GM12878 (cell line): ENCODE measurements at regions not wholly inside any gene's neighbourhood (a gene's known extent, or its start where the extent isn't known, plus 50 kb on each side); places are given as distances from the start of the nearest gene placed in this dataset.

ENCODE experiments used
- ATAC-seq: fragments of 200-7000 bp; cut with Tn5 transposase; 3 replicates; pipeline ENCODE4 v1.9.1; 2020; ENCODE audit warnings: mild to moderate bottlenecking, moderate library complexity
- BruUV-seq: library from RNA; stranded (reverse); fragments of 400-500 nt; replicated peaks from 2 replicates; lab custom pipeline; 2021; lab: Mats Ljungman, UMichigan
- CTCF ChIA-PET: fragments of 300-600 bp; sonication (Branson Sonifier 250); formaldehyde crosslinking; extraction: SDS; loops from one replicate; lab custom pipeline; 2021; ENCODE audit warnings: inconsistent platforms; lab: Yijun Ruan, JAX
- POLR2A ChIA-PET: fragments of 350-600 bp; formaldehyde crosslinking; extraction: SDS; loops from one replicate; lab custom pipeline; 2021; ENCODE audit warnings: inconsistent platforms; lab: Charles Lee
- RAD21 ChIA-PET: fragments of 300-600 bp; sonication (Branson Sonifier 250); formaldehyde crosslinking; loops from one replicate; lab custom pipeline; 2023; ENCODE audit warnings: antibody characterized with exemption; ENCODE audit not compliant: unreplicated experiment; lab: Charles Lee
- SMC1A ChIA-PET: fragments of 300-600 bp; sonication (Branson Sonifier 250); formaldehyde crosslinking; loops from one replicate; lab custom pipeline; 2023; ENCODE audit not compliant: unreplicated experiment, uncharacterized antibody; lab: Charles Lee
- DNase-seq: peaks from one replicate; pipeline ENCODE4 v3.0.0-alpha.2; 2011; ENCODE audit warnings: low read depth, low spot score
- FAIRE-seq: peaks from 3 replicates; lab custom pipeline; 2011; peaks lifted over from hg19 to GRCh38; lab: Jason Lieb, UNC
- H2AFZ ChIP-seq: 2 replicates; pipeline ENCODE4 v1.6.0; 2011; ENCODE audit warnings: low read depth, low read length, control low read depth; ENCODE audit not compliant: control insufficient read depth
- H3K27ac ChIP-seq: 2 replicates; pipeline ENCODE4 v1.5.1; 2011; ENCODE audit warnings: control low read depth; ENCODE audit not compliant: control insufficient read depth, insufficient read depth
- H3K27me3 ChIP-seq, 2 experiments: replicated peaks in 1 of 2; 2 replicates each; pipeline versions ENCODE4 v1.6.0 to v1.6.1; 2011; ENCODE audit warnings: low read length in 1 of 2; ENCODE audit not compliant: control insufficient read depth in 2 of 2, insufficient read depth in 2 of 2
- H3K36me3 ChIP-seq, 2 experiments: 2 replicates each; pipeline ENCODE4 v1.5.1; 2011; ENCODE audit warnings: low read length in 1 of 2; ENCODE audit not compliant: control insufficient read depth in 2 of 2, insufficient read depth in 2 of 2
- H3K4me1 ChIP-seq: 2 replicates; pipeline ENCODE4 v1.6.1; 2011; ENCODE audit warnings: mild to moderate bottlenecking, low read length, moderate library complexity, mixed read lengths; ENCODE audit not compliant: control insufficient read depth, insufficient read depth
- H3K4me2 ChIP-seq: 2 replicates; pipeline ENCODE4 v1.6.0; 2011; ENCODE audit warnings: control low read depth; ENCODE audit not compliant: control insufficient read depth, insufficient read depth
- H3K4me3 ChIP-seq: fragments of 200-600 bp; sonication (generic); 2 replicates; pipeline ENCODE4 v1.5.1; 2016
- H3K79me2 ChIP-seq: 2 replicates; pipeline ENCODE4 v1.6.0; 2011; ENCODE audit warnings: low read length; ENCODE audit not compliant: control insufficient read depth, insufficient read depth
- H3K9ac ChIP-seq: 2 replicates; pipeline ENCODE4 v1.8.0; 2011; ENCODE audit warnings: low read length, control low read depth, mixed read lengths; ENCODE audit not compliant: control insufficient read depth, insufficient read depth
- H3K9me3 ChIP-seq: replicated peaks from 3 replicates; pipeline ENCODE4 v1.5.1; 2011; ENCODE audit warnings: mild to moderate bottlenecking, low read length; ENCODE audit not compliant: control insufficient read depth, insufficient read depth
- H4K20me1 ChIP-seq: 2 replicates; pipeline ENCODE4 v1.6.0; 2011; ENCODE audit not compliant: control insufficient read depth, insufficient read depth
- ASH2L ChIP-seq: fragments of 300-600, 200-600 bp; sonication (generic); IDR thresholded peaks from 2 replicates; pipeline ENCODE4 v1.6.1; 2017; ENCODE audit warnings: low read depth, mild to moderate bottlenecking, borderline replicate concordance
- ATF3 ChIP-seq: IDR thresholded peaks from 2 replicates; pipeline ENCODE4 v1.6.1; 2011; ENCODE audit warnings: low read depth, mild to moderate bottlenecking, low read length, moderate library complexity, borderline replicate concordance; ENCODE audit errors: extremely low read depth
- BRCA1 ChIP-seq: IDR thresholded peaks from 2 replicates; pipeline ENCODE4 v1.6.1; 2011; ENCODE audit warnings: low read depth, low read length, improper control_type of control experiment
- E2F4 ChIP-seq: IDR thresholded peaks from 2 replicates; pipeline ENCODE4 v1.6.1; 2012; ENCODE audit warnings: low read depth, low read length, improper control_type of control experiment
- ELK1 ChIP-seq: IDR thresholded peaks from 2 replicates; pipeline ENCODE4 v1.6.1; 2012; ENCODE audit warnings: low read depth, low read length, improper control_type of control experiment
- FOS ChIP-seq: IDR thresholded peaks from 3 replicates; pipeline ENCODE4 v1.6.1; 2011; ENCODE audit warnings: borderline replicate concordance; ENCODE audit not compliant: insufficient read length; ENCODE audit errors: extremely low read depth
- KDM1A ChIP-seq: fragments of 200-600 bp; sonication (generic); IDR thresholded peaks from 2 replicates; pipeline ENCODE4 v1.6.1; 2016; ENCODE audit warnings: borderline replicate concordance
- PAX5 ChIP-seq: IDR thresholded peaks from 2 replicates; pipeline ENCODE4 v1.6.1; 2011; ENCODE audit warnings: low read depth, low read length, borderline replicate concordance
- POU2F2 ChIP-seq: IDR thresholded peaks from 3 replicates; pipeline ENCODE4 v1.6.1; 2011; ENCODE audit warnings: low read depth, mild to moderate bottlenecking, low read length, borderline replicate concordance
- SRF ChIP-seq, 2 experiments: IDR thresholded peaks; 2 replicates each; pipeline ENCODE4 v1.6.1; 2011; ENCODE audit warnings: low read depth in 2 of 2, low read length in 2 of 2, mild to moderate bottlenecking in 1 of 2, moderate library complexity in 1 of 2
- STAT3 ChIP-seq: IDR thresholded peaks from 2 replicates; pipeline ENCODE4 v1.6.1; 2011; ENCODE audit warnings: low read depth, low read length, improper control_type of control experiment
- TBL1XR1 ChIP-seq: IDR thresholded peaks from 2 replicates; pipeline ENCODE4 v1.6.1; 2012; ENCODE audit warnings: low read depth, low read length, improper control_type of control experiment
- YBX1 ChIP-seq: fragments of 450-650 bp; IDR thresholded peaks from 2 replicates; pipeline ENCODE4 v1.6.1; 2016; ENCODE audit warnings: antibody characterized with exemption
- YY1 ChIP-seq: IDR thresholded peaks from 2 replicates; pipeline ENCODE4 v1.6.1; 2011; ENCODE audit warnings: low read depth, mild to moderate bottlenecking, low read length
- ZZZ3 ChIP-seq: IDR thresholded peaks from 2 replicates; pipeline ENCODE4 v1.6.1; 2011; ENCODE audit warnings: low read depth; ENCODE audit not compliant: control insufficient read depth, insufficient read length
- in situ Hi-C: fragments of 300-500 bp; cut with MboI; formaldehyde crosslinking; loops from 9 replicates; pipeline ENCODE4 v1.14.3; 2018; ENCODE audit warnings: mixed read lengths
- intact Hi-C: fragments of 100-400 bp; cut with micrococcal nuclease; formaldehyde crosslinking; loops from one replicate; pipeline ENCODE4 v1.14.2; 2022; ENCODE audit not compliant: unreplicated experiment
- TF ChIP-seq, protein P1 (sequence below): fragments of 450-650 bp; IDR thresholded peaks from 2 replicates; pipeline ENCODE4 v1.6.1; 2014; ENCODE audit warnings: mild to moderate bottlenecking
- TF ChIP-seq, protein P2 (sequence below): IDR thresholded peaks from 2 replicates; pipeline ENCODE4 v1.6.1; 2012; ENCODE audit warnings: low read depth, low read length, improper control_type of control experiment

- H3K79me2 ChIP-seq, result no peaks in the 10 kb centered on the region
- ChIA-PET POLR2A (no interaction called here), CTCF (no interaction called here), SMC1A (no interaction called here), RAD21 (no interaction called here)
- no peak overlapping the region for H3K9ac ChIP-seq
- no peak overlapping the region for H3K4me3 ChIP-seq
- no peak overlapping the region for H2AFZ ChIP-seq
- BruUV-seq, result no TSS peak
- H3K27me3 ChIP-seq, result no peaks in the 10 kb centered on the region
- no peak overlapping the region for H3K27ac ChIP-seq
- DNase-seq, result no peak
- no peaks in the 10 kb centered on the region for H3K9me3 ChIP-seq
- no peaks in the 10 kb centered on the region for H3K36me3 ChIP-seq
- no peak overlapping the region for H3K4me2 ChIP-seq
- no peak for ATAC-seq
- FAIRE-seq, result no peak
- intact Hi-C loops, result no loop called here
- H4K20me1 ChIP-seq, result no peaks in the 10 kb centered on the region
- no peak for TF ChIP-seq ASH2L
- TF ChIP-seq KDM1A, result no peak
- TF ChIP-seq PAX5, result no peak
- TF ChIP-seq TBL1XR1, result no peak
- TF ChIP-seq YY1, result no peak
- TF ChIP-seq BRCA1, result no peak
- TF ChIP-seq ZZZ3, result no peak
- TF ChIP-seq, protein P1, sequence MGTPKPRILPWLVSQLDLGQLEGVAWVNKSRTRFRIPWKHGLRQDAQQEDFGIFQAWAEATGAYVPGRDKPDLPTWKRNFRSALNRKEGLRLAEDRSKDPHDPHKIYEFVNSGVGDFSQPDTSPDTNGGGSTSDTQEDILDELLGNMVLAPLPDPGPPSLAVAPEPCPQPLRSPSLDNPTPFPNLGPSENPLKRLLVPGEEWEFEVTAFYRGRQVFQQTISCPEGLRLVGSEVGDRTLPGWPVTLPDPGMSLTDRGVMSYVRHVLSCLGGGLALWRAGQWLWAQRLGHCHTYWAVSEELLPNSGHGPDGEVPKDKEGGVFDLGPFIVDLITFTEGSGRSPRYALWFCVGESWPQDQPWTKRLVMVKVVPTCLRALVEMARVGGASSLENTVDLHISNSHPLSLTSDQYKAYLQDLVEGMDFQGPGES, result no peak
- TF ChIP-seq SRF (IDR thresholded peaks at IDR 0.05; ENCODE audit: low read depth in 2 of 2, low read length in 2 of 2), result no peak
- no peak for TF ChIP-seq ELK1
- TF ChIP-seq FOS, result no peak
- no peak for TF ChIP-seq STAT3
- no peak for TF ChIP-seq POU2F2
- TF ChIP-seq YBX1, result no peak
- no peak for TF ChIP-seq ATF3
- TF ChIP-seq, protein P2, sequence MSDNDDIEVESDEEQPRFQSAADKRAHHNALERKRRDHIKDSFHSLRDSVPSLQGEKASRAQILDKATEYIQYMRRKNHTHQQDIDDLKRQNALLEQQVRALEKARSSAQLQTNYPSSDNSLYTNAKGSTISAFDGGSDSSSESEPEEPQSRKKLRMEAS, result no peak
- no peak for TF ChIP-seq E2F4
- in situ Hi-C loops, result no loop called here
- no peaks in the 10 kb centered on the region for H3K4me1 ChIP-seq
These were observed 644.1 kb upstream of the BCHE start for GRCh38 chr3:166481340-166481739.
